OCI-LY1 (cell line): ENCODE measurements at regions not wholly inside any gene's neighbourhood (a gene's known extent, or its start where the extent isn't known, plus 50 kb on each side); places are given as distances from the start of the nearest gene placed in this dataset.

Experiments used
- CTCF ChIP-seq: fragments of 200-600 bp; sonication (generic), shearing (Covaris generic); IDR thresholded peaks from 2 replicates; pipeline ENCODE4 v1.5.1; 2017; ENCODE audit warnings: mild to moderate bottlenecking, antibody characterized with exemption, low read length, moderate library complexity, mixed read lengths
- EZH2 ChIP-seq: fragments of 200-600 bp; sonication (generic), shearing (Covaris generic); IDR thresholded peaks from 2 replicates; pipeline ENCODE4 v1.8.0; 2017; ENCODE audit warnings: borderline replicate concordance, mixed run types, mild to moderate bottlenecking, antibody characterized with exemption, low read length, moderate library complexity, mixed read lengths

GRCh38 chr6:146989860-146990259 is 214.4 kb upstream of the STXBP5 start:
- TF ChIP-seq CTCF (no peak), EZH2 (no peak)
